Heart left ventricle (tissue), 13 donors: ENCODE measurements at regions not wholly inside any gene's neighbourhood (a gene's known extent, or its start where the extent isn't known, plus 50 kb on each side); places are given as distances from the start of the nearest gene placed in this dataset.

Experiments
- POLR2A ChIP-seq, 2 donors: fragments of 450-650 bp; IDR thresholded peaks; one replicate each; pipeline ENCODE4 v1.6.1; 2017; ENCODE audit warnings: antibody characterized with exemption in 2 of 2, mild to moderate bottlenecking in 2 of 2, moderate library complexity in 2 of 2
- TF ChIP-seq, protein P1 (sequence below), 12 donors: fragments of 200-600 bp; sonication (generic) in 4 of 12; IDR thresholded peaks; one replicate each; pipeline versions ENCODE4 v1.5.0 to v1.8.0; 2018 to 2022; ENCODE audit warnings: antibody characterized with exemption in 12 of 12, mild to moderate bottlenecking in 5 of 12
- donor health status: ischemic (EF 13 %, LVEDD 7.1; RV severe dilation, severe dysfunction).
- donor health status: DM: no; HTN: yes; CAD: no.
- donor health status: DM: no; HTN: no; CAD: no.
- donor health status: ischemic (EF 25% LVEDD 6.9; RV normal size, moderate dysfunction).
- donor health status: ischemic (EF 25% LVEDD 5.7; RV mildly dilated, moderate dysfunction).
- donor health status: ischemic (EF 35%, LVEDD 5.7; RV mildly dilated, moderate dysfunction).
- donor health status: nonischemic (EF 11% LVEDD 7.7; RV severe dilation, severe dysfunction).
- donor health status: DM: yes; HTN: yes; CAD: no.
- donor health status: PGD.
- donor health status: ischemic (EF 29% LVEDD 5.4; RV normal size, mild dysfunction).
- donor health status: nonischemic (EF 23%, LVEDD 6.1; RV moderate dilation, normal function).

GRCh38 chr6:40804905-40805304 lies 217.7 kb upstream of the LRFN2 start:
- TF ChIP-seq, protein P1, sequence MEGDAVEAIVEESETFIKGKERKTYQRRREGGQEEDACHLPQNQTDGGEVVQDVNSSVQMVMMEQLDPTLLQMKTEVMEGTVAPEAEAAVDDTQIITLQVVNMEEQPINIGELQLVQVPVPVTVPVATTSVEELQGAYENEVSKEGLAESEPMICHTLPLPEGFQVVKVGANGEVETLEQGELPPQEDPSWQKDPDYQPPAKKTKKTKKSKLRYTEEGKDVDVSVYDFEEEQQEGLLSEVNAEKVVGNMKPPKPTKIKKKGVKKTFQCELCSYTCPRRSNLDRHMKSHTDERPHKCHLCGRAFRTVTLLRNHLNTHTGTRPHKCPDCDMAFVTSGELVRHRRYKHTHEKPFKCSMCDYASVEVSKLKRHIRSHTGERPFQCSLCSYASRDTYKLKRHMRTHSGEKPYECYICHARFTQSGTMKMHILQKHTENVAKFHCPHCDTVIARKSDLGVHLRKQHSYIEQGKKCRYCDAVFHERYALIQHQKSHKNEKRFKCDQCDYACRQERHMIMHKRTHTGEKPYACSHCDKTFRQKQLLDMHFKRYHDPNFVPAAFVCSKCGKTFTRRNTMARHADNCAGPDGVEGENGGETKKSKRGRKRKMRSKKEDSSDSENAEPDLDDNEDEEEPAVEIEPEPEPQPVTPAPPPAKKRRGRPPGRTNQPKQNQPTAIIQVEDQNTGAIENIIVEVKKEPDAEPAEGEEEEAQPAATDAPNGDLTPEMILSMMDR (IDR thresholded peaks at IDR 0.05), result peak in 7 of 12 donors; percentile 8 to 31 (median 14)
- TF ChIP-seq POLR2A (IDR thresholded peaks at IDR 0.05), result no peak
